ENCODE measurements at regions not wholly inside any gene's neighbourhood (a gene's known extent, or its start where the extent isn't known, plus 50 kb on each side); places are given as distances from the start of the nearest gene placed in this dataset.

GRCh38 chr10:117694190-117694589 lies 151.6 kb downstream of the EMX2 start:
- no peak for TF ChIP-seq CTCF (IDR thresholded peaks at IDR 0.05)
- TF ChIP-seq POLR2A (IDR thresholded peaks at IDR 0.05): no peak

Data from testis (tissue), 2 donors.